Astrocyte (in vitro differentiated cells and primary cell): ENCODE measurements at regions not wholly inside any gene's neighbourhood (a gene's known extent, or its start where the extent isn't known, plus 50 kb on each side); places are given as distances from the start of the nearest gene placed in this dataset.

Source experiments
- EZH2 ChIP-seq: IDR thresholded peaks from 2 replicates; pipeline ENCODE4 v1.6.1; 2012; ENCODE audit warnings: mild to moderate bottlenecking, low read length, inconsistent platforms; ENCODE audit not compliant: insufficient read depth
- TF ChIP-seq, protein P1 (sequence below): IDR thresholded peaks from 2 replicates; pipeline ENCODE4 v1.5.1; 2011; ENCODE audit warnings: low read depth, mild to moderate bottlenecking, inconsistent platforms, low read length, moderate library complexity; ENCODE audit not compliant: insufficient read depth

DNA sequence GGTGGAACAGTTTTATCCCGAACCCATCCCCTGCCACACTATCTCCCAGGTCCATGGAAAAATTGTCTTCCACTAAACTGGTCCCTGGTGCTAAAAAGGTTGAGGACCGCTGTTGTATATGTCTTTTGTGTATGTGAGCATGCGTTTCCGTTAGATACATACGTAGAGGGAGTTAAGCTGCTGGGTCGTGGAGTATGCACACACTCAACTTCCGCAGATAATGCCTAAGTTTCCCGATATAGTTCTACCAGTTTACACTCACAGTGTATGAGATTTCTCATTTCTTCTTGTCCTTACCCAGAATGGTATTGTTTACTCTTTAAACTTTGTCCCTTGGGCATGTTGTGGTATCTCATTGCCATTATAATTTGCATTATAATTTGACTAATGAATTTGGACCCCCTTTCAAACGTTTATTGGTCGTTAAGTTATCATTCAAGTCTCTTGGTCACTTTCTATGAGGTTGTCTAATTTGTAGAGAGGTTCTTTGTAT is 50.5 kb upstream of the SCAF8 start:
- TF ChIP-seq, protein P1, sequence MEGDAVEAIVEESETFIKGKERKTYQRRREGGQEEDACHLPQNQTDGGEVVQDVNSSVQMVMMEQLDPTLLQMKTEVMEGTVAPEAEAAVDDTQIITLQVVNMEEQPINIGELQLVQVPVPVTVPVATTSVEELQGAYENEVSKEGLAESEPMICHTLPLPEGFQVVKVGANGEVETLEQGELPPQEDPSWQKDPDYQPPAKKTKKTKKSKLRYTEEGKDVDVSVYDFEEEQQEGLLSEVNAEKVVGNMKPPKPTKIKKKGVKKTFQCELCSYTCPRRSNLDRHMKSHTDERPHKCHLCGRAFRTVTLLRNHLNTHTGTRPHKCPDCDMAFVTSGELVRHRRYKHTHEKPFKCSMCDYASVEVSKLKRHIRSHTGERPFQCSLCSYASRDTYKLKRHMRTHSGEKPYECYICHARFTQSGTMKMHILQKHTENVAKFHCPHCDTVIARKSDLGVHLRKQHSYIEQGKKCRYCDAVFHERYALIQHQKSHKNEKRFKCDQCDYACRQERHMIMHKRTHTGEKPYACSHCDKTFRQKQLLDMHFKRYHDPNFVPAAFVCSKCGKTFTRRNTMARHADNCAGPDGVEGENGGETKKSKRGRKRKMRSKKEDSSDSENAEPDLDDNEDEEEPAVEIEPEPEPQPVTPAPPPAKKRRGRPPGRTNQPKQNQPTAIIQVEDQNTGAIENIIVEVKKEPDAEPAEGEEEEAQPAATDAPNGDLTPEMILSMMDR, result no peak
- TF ChIP-seq EZH2, result no peak
